Naive thymus-derived CD4-positive, alpha-beta T cell (primary cell): ENCODE measurements at regions not wholly inside any gene's neighbourhood (a gene's known extent, or its start where the extent isn't known, plus 50 kb on each side); places are given as distances from the start of the nearest gene placed in this dataset.

Experiments
- ATAC-seq: fragments of 150-1000 bp; cut with Tn5 transposase; 2 replicates; pipeline ENCODE4 v1.10.0; 2021; ENCODE audit warnings: mild to moderate bottlenecking, moderate library complexity
- CTCF ChIA-PET: fragments of 350-600 bp; sonication (Branson Sonifier 250); formaldehyde crosslinking; loops from one replicate; lab custom pipeline; 2021; ENCODE audit warnings: antibody characterized with exemption; lab: Charles Lee
- POLR2A ChIA-PET: fragments of 350-600 bp; sonication (Branson Sonifier 250); formaldehyde crosslinking; loops from one replicate; lab custom pipeline; 2021; ENCODE audit warnings: antibody characterized with exemption, inconsistent platforms; lab: Charles Lee
- DNase-seq, 9 donors: peaks; one replicate each; pipeline versions ENCODE4 v3.0.0 to v3.0.0-alpha.2; 2020 to 2022; ENCODE audit warnings: mixed read lengths in 1 of 9
- H3K27ac ChIP-seq: one replicate; pipeline ENCODE4 v1.7.0; 2013; ENCODE audit warnings: mild to moderate bottlenecking, low read depth, low read length, moderate library complexity
- H3K27me3 ChIP-seq, 2 donors: one replicate each; pipeline ENCODE4 v1.7.0; 2013; ENCODE audit warnings: low read length in 2 of 2, mild to moderate bottlenecking in 2 of 2, moderate library complexity in 2 of 2; ENCODE audit not compliant: control insufficient read depth in 2 of 2, insufficient read depth in 2 of 2
- H3K36me3 ChIP-seq, 3 experiments: 1 replicate in 2 of 3; 2 replicates in 1 of 3; pipeline ENCODE4 v1.7.0; 2013; ENCODE audit warnings: low read length in 3 of 3, mild to moderate bottlenecking in 3 of 3, moderate library complexity in 1 of 3; ENCODE audit not compliant: insufficient read depth in 3 of 3, control insufficient read depth in 2 of 3
- H3K4me1 ChIP-seq, 2 donors: one replicate each; pipeline ENCODE4 v1.7.0; 2013; ENCODE audit warnings: low read length in 2 of 2, mild to moderate bottlenecking in 2 of 2, moderate library complexity in 1 of 2; ENCODE audit not compliant: control insufficient read depth in 2 of 2, insufficient read depth in 2 of 2
- H3K4me3 ChIP-seq: 2 replicates; pipeline ENCODE4 v1.7.0; 2013; ENCODE audit warnings: mild to moderate bottlenecking, low read length
- H3K9me3 ChIP-seq, 3 experiments: 1 replicate in 2 of 3; 2 replicates in 1 of 3; pipeline ENCODE4 v1.7.0; 2013; ENCODE audit warnings: low read length in 3 of 3; ENCODE audit not compliant: control insufficient read depth in 2 of 3
- H3K27ac Mint-ChIP-seq, 9 donors: one replicate each; pipeline ENCODE4 v1.8.0; 2020 to 2022; ENCODE audit warnings: mixed read lengths in 9 of 9, mild to moderate bottlenecking in 8 of 9, moderate library complexity in 5 of 9, inconsistent platforms in 2 of 9
- H3K27me3 Mint-ChIP-seq, 5 donors: one replicate each; pipeline ENCODE4 v1.8.0; 2021 to 2022; ENCODE audit warnings: mixed read lengths in 5 of 5, mild to moderate bottlenecking in 1 of 5
- H3K36me3 Mint-ChIP-seq, 5 donors: one replicate each; pipeline ENCODE4 v1.8.0; 2020 to 2022; ENCODE audit warnings: mixed read lengths in 5 of 5, mild to moderate bottlenecking in 3 of 5, inconsistent platforms in 1 of 5
- H3K4me1 Mint-ChIP-seq, 7 donors: one replicate each; pipeline ENCODE4 v1.8.0; 2020 to 2022; ENCODE audit warnings: mixed read lengths in 7 of 7, mild to moderate bottlenecking in 3 of 7, inconsistent platforms in 1 of 7
- H3K4me3 Mint-ChIP-seq, 10 donors: one replicate each; pipeline ENCODE4 v1.8.0; 2020 to 2022; ENCODE audit warnings: mild to moderate bottlenecking in 10 of 10, mixed read lengths in 10 of 10, moderate library complexity in 6 of 10, inconsistent platforms in 2 of 10
- H3K9me3 Mint-ChIP-seq, 11 donors: one replicate each; pipeline ENCODE4 v1.8.0; 2020 to 2022; ENCODE audit warnings: mixed read lengths in 11 of 11, mild to moderate bottlenecking in 4 of 11, inconsistent platforms in 1 of 11, moderate library complexity in 1 of 11
- intact Hi-C, 2 donors: fragments of 100-400 bp; cut with micrococcal nuclease; formaldehyde crosslinking; loops; one replicate each; pipeline ENCODE4 v1.15.1; 2023

GRCh38 chr7:130987092-130987491 lies 253.1 kb upstream of the KLF14 start:
- ChIA-PET CTCF (interaction anchor here (0.8 to 1.9 kb wide), 3 partner anchors 8 to 90 kb away, joined by 3 to 9 read pairs (median 6); no protein-coding TSS in a partner anchor), POLR2A (interaction anchor here (0.8 kb wide), 1 partner anchor 16 kb away, joined by 3 read pairs; no protein-coding TSS in a partner anchor)
- H3K36me3 ChIP-seq, result peaks cover 0 to 8% (median 0%) of the 10 kb centered on the region in 3 experiments
- H3K9me3 ChIP-seq, result no peaks in the 10 kb centered on the region
- peaks cover 0 to 3% (median 0%) of the 10 kb centered on the region in 11 donors for H3K9me3 Mint-ChIP-seq
- H3K4me1 ChIP-seq, result peaks cover 79 to 83% of the 10 kb centered on the region in 2 donors
- H3K4me3 ChIP-seq, result no peak overlapping the region
- no peaks in the 10 kb centered on the region for H3K27me3 ChIP-seq
- peaks cover 20 to 75% (median 40%) of the 10 kb centered on the region in 7 donors for H3K4me1 Mint-ChIP-seq
- no peak for DNase-seq
- H3K36me3 Mint-ChIP-seq, result peaks cover 0 to 16% (median 0%) of the 10 kb centered on the region in 5 donors
- no peak for ATAC-seq
- peak overlapping the region in 7 of 9 donors; percentile 83 to 94 (median 87) for H3K27ac Mint-ChIP-seq
- peak overlapping the region in 7 of 10 donors; percentile 17 to 66 (median 53) for H3K4me3 Mint-ChIP-seq
- H3K27ac ChIP-seq, result peak overlapping the region; percentile 65
- intact Hi-C loops, result no loop called here
- H3K27me3 Mint-ChIP-seq, result no peaks in the 10 kb centered on the region

- ATAC-seq (peak; percentile 63), DNase-seq (peak in 5 of 9 donors; percentile 30 to 65 (median 52))
- intact Hi-C loops, result loop anchor here in 1 of 2 donors (1.0 kb wide), 1 partner anchor 9 kb away; no protein-coding TSS in a partner anchor
- Histone ChIP-seq H3K9me3 (no peaks in the 10 kb centered on the region), H3K4me3 (no peak overlapping the region), H3K36me3 (peaks cover 0 to 8% (median 0%) of the 10 kb centered on the region in 3 experiments), H3K4me1 (peaks cover 69 to 72% of the 10 kb centered on the region in 2 donors), H3K27ac (peak overlapping the region; percentile 65), H3K27me3 (no peaks in the 10 kb centered on the region)
- ChIA-PET CTCF (interaction anchor here (1.8 to 1.9 kb wide), 2 partner anchors 52 to 91 kb away, joined by 6 to 9 read pairs; no protein-coding TSS in a partner anchor), POLR2A (interaction anchor here (0.6 to 0.8 kb wide), 3 partner anchors 12 to 76 kb away, joined by 3 to 5 read pairs (median 3); no protein-coding TSS in a partner anchor)
- peaks cover 0 to 3% (median 0%) of the 10 kb centered on the region in 11 donors for H3K9me3 Mint-ChIP-seq
- H3K4me3 Mint-ChIP-seq, result peak overlapping the region; percentile 5 to 59 (median 32)
- peak overlapping the region in 7 of 9 donors; percentile 86 to 94 (median 91) for H3K27ac Mint-ChIP-seq
- peaks cover 0 to 16% (median 0%) of the 10 kb centered on the region in 5 donors for H3K36me3 Mint-ChIP-seq
- peaks cover 28 to 78% (median 48%) of the 10 kb centered on the region in 7 donors for H3K4me1 Mint-ChIP-seq
- no peaks in the 10 kb centered on the region for H3K27me3 Mint-ChIP-seq
These were observed 254.4 kb upstream of the KLF14 start for GRCh38 chr7:130988443-130988842.

DNA sequence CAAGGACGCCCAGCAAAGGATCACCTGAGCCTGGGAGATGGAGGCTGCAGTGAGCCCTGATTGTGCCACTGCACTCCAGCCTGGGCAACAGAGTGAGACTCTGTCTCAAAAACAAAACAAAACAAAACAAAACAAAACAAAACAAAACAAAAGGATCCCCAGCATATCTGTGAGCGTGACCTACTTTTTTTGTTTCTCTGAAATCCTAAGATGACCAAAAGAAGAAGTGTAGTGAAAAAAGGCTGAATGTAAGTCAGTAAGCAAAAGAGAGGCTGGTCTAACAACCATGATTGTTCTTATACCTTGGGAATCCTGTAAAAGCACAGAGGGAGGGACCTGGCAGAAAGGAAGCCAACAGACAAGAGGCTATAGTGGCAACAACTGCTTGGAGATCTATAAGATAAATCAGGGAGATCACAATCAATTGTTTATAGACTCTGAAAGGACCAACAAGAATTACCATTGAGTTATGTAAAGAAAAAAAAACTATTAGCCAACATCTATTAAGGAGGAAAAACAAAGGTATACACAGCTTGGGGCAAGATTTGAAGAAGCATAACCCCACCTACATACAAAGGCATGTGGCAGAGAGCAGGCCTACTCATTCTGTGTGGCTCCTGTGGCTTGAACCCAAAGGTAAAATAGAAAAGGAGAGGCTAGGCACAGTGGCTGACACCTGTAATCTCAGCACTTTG lies 255.2 kb upstream of the KLF14 start:
- ChIA-PET CTCF (interaction anchor here (1.8 to 1.9 kb wide), 2 partner anchors 51 to 92 kb away, joined by 6 to 9 read pairs; no protein-coding TSS in a partner anchor), POLR2A (interaction anchor here (0.8 kb wide), 1 partner anchor 76 kb away, joined by 5 read pairs; no protein-coding TSS in a partner anchor)
- Mint-ChIP-seq H3K4me1 (peaks cover 37 to 86% (median 56%) of the 10 kb centered on the region in 7 donors), H3K27ac (peak overlapping the region in 7 of 9 donors; percentile 86 to 94 (median 91)), H3K4me3 (peak overlapping the region in 8 of 10 donors; percentile 25 to 55 (median 34)), H3K27me3 (no peaks in the 10 kb centered on the region), H3K36me3 (peaks cover 0 to 17% (median 5%) of the 10 kb centered on the region in 5 donors), H3K9me3 (peaks cover 0 to 3% (median 0%) of the 10 kb centered on the region in 11 donors)
- Histone ChIP-seq H3K27ac (peak overlapping the region; percentile 65), H3K27me3 (no peaks in the 10 kb centered on the region), H3K36me3 (peaks cover 0 to 8% (median 0%) of the 10 kb centered on the region in 3 experiments), H3K4me3 (no peak overlapping the region), H3K4me1 (peaks cover 67 to 73% of the 10 kb centered on the region in 2 donors), H3K9me3 (no peaks in the 10 kb centered on the region)
- no peak for DNase-seq
- ATAC-seq, result peak; percentile 24
- intact Hi-C loops, result no loop called here

- CTCF ChIA-PET, result interaction anchor here (0.5 to 1.3 kb wide), 3 partner anchors 8 to 72 kb away, joined by 3 to 5 read pairs (median 3); no protein-coding TSS in a partner anchor
- H3K27me3 Mint-ChIP-seq, result no peaks in the 10 kb centered on the region
- peaks cover 0 to 8% (median 0%) of the 10 kb centered on the region in 3 experiments for H3K36me3 ChIP-seq
- H3K27me3 ChIP-seq, result no peaks in the 10 kb centered on the region
- H3K4me3 Mint-ChIP-seq, result peak overlapping the region in 8 of 10 donors; percentile 41 to 75 (median 52)
- peaks cover 70 to 79% of the 10 kb centered on the region in 2 donors for H3K4me1 ChIP-seq
- peak overlapping the region; percentile 65 for H3K27ac ChIP-seq
- H3K9me3 Mint-ChIP-seq, result peaks cover 0 to 3% (median 0%) of the 10 kb centered on the region in 11 donors
- POLR2A ChIA-PET, result interaction anchor here (0.7 to 1.2 kb wide), 2 partner anchors 10 to 26 kb away, joined by 3 read pairs; no protein-coding TSS in a partner anchor
- intact Hi-C loops, result loop anchor here in 1 of 2 donors (2.0 kb wide), 1 partner anchor 16 kb away; no protein-coding TSS in a partner anchor
- H3K27ac Mint-ChIP-seq, result peak overlapping the region in 8 of 9 donors; percentile 61 to 94 (median 80)
- H3K9me3 ChIP-seq, result no peaks in the 10 kb centered on the region
- DNase-seq (peak in 7 of 9 donors; percentile 32 to 69 (median 55)), ATAC-seq (peak; percentile 79)
- H3K4me1 Mint-ChIP-seq, result peaks cover 47 to 86% (median 66%) of the 10 kb centered on the region in 7 donors
- peaks cover 0 to 17% (median 5%) of the 10 kb centered on the region in 5 donors for H3K36me3 Mint-ChIP-seq
- no peak overlapping the region for H3K4me3 ChIP-seq
These were observed 256.3 kb upstream of the KLF14 start for GRCh38 chr7:130990178-130990832.

GRCh38 chr7:130993671-130994365 lies 259.8 kb upstream of the KLF14 start:
- CTCF ChIA-PET, result interaction anchor here (0.6 to 3.2 kb wide), 3 partner anchors 10 to 34 kb away, joined by 3 to 17 read pairs (median 5); no protein-coding TSS in a partner anchor
- Mint-ChIP-seq H3K27me3 (no peaks in the 10 kb centered on the region), H3K4me1 (peaks cover 66 to 89% (median 81%) of the 10 kb centered on the region in 7 donors), H3K36me3 (peaks cover 0 to 9% (median 0%) of the 10 kb centered on the region in 5 donors), H3K4me3 (peak overlapping the region in 8 of 10 donors; percentile 2 to 72 (median 52)), H3K9me3 (no peaks in the 10 kb centered on the region), H3K27ac (peak overlapping the region in 8 of 9 donors; percentile 50 to 88 (median 83))
- Histone ChIP-seq H3K36me3 (no peaks in the 10 kb centered on the region), H3K27me3 (no peaks in the 10 kb centered on the region), H3K9me3 (no peaks in the 10 kb centered on the region), H3K4me3 (no peak overlapping the region), H3K4me1 (peaks cover 47 to 70% of the 10 kb centered on the region in 2 donors), H3K27ac (peak overlapping the region; percentile 4)
- no peak for ATAC-seq
- POLR2A ChIA-PET, result interaction anchor here (0.6 kb wide), 1 partner anchor 111 kb away, joined by 3 read pairs; no protein-coding TSS in a partner anchor
- no peak for DNase-seq
- intact Hi-C loops, result no loop called here
